IMR-90 (cell line): ENCODE measurements at regions not wholly inside any gene's neighbourhood (a gene's known extent, or its start where the extent isn't known, plus 50 kb on each side); places are given as distances from the start of the nearest gene placed in this dataset.

Source experiments
- ATAC-seq: fragments of 200-7000 bp; cut with Tn5 transposase; 2 replicates; pipeline ENCODE4 v1.9.1; 2020; ENCODE audit warnings: low read depth, mild to moderate bottlenecking, moderate library complexity
- BruUV-seq: library from RNA; stranded (reverse); fragments of 400-500 nt; replicated peaks from 2 replicates; lab custom pipeline; 2021; lab: Mats Ljungman, UMichigan
- CTCF ChIA-PET: fragments of 300-600 bp; formaldehyde crosslinking; extraction: SDS; loops from one replicate; lab custom pipeline; 2021; ENCODE audit warnings: antibody characterized with exemption; lab: Yijun Ruan, JAX
- POLR2A ChIA-PET: fragments of 300-600 bp; sonication (Branson Sonifier 250); formaldehyde crosslinking; loops from one replicate; lab custom pipeline; 2022; ENCODE audit warnings: antibody characterized with exemption; ENCODE audit not compliant: unreplicated experiment; lab: Charles Lee
- DNase-seq: peaks from one replicate; pipeline ENCODE4 v3.0.0; 2013
- H2AFZ ChIP-seq: replicated peaks from 2 replicates; pipeline ENCODE3; 2013; ENCODE audit warnings: low read length, mild to moderate bottlenecking; ENCODE audit not compliant: poor library complexity
- H2AK5ac ChIP-seq: 2 replicates; pipeline ENCODE4 v1.6.1; 2013; ENCODE audit warnings: low read depth, low read length, inconsistent platforms
- H2AK9ac ChIP-seq: replicated peaks from 2 replicates; pipeline ENCODE3; 2013; ENCODE audit warnings: mild to moderate bottlenecking, low read depth, low read length, moderate library complexity; ENCODE audit not compliant: poor library complexity
- H2BK120ac ChIP-seq: 2 replicates; pipeline ENCODE4 v1.6.1; 2013; ENCODE audit warnings: low read depth, low read length, inconsistent platforms
- H2BK15ac ChIP-seq: 3 replicates; pipeline ENCODE4 v1.6.1; 2013; ENCODE audit warnings: low read depth, low read length, inconsistent platforms
- H2BK20ac ChIP-seq: 2 replicates; pipeline ENCODE4 v1.6.1; 2013; ENCODE audit warnings: low read depth, mild to moderate bottlenecking, inconsistent platforms, low read length, moderate library complexity
- H2BK5ac ChIP-seq: 2 replicates; pipeline ENCODE4 v1.6.1; 2013; ENCODE audit warnings: mild to moderate bottlenecking, low read depth, low read length, inconsistent platforms; ENCODE audit not compliant: poor library complexity, severe bottlenecking
- H3K14ac ChIP-seq: replicated peaks from 2 replicates; pipeline ENCODE4 v1.6.1; 2013; ENCODE audit warnings: low read depth, low read length, inconsistent platforms
- H3K18ac ChIP-seq: 2 replicates; pipeline ENCODE4 v1.6.1; 2013; ENCODE audit warnings: low read depth, low read length, control low read depth
- H3K23ac ChIP-seq: 2 replicates; pipeline ENCODE4 v1.6.1; 2013; ENCODE audit warnings: low read depth, low read length, inconsistent platforms
- H3K27ac ChIP-seq: 2 replicates; pipeline ENCODE4 v1.5.1; 2013; ENCODE audit warnings: mild to moderate bottlenecking, control low read depth, low read length; ENCODE audit not compliant: insufficient read depth
- H3K27me3 ChIP-seq: 2 replicates; pipeline ENCODE4 v1.6.1; 2013; ENCODE audit warnings: low read length; ENCODE audit not compliant: control insufficient read depth, insufficient read depth
- H3K36me3 ChIP-seq: 2 replicates; pipeline ENCODE4 v1.6.1; 2013; ENCODE audit warnings: low read length, mixed read lengths; ENCODE audit not compliant: control insufficient read depth, insufficient read depth
- H3K4ac ChIP-seq: 2 replicates; pipeline ENCODE4 v1.6.1; 2013; ENCODE audit warnings: low read depth, low read length, inconsistent platforms
- H3K4me1 ChIP-seq: 2 replicates; pipeline ENCODE4 v1.6.1; 2013; ENCODE audit warnings: low read length, mixed read lengths; ENCODE audit not compliant: control insufficient read depth, insufficient read depth
- H3K4me2 ChIP-seq: 2 replicates; pipeline ENCODE4 v1.6.1; 2013; ENCODE audit warnings: low read depth, mild to moderate bottlenecking, control low read depth, low read length, moderate library complexity
- H3K4me3 ChIP-seq: 2 replicates; pipeline ENCODE4 v1.5.1; 2013; ENCODE audit warnings: low read depth, mild to moderate bottlenecking, control low read depth, low read length, moderate library complexity; ENCODE audit not compliant: insufficient read depth
- H3K56ac ChIP-seq: 2 replicates; pipeline ENCODE4 v1.6.1; 2013; ENCODE audit warnings: low read length, inconsistent platforms; ENCODE audit not compliant: insufficient read depth; ENCODE audit errors: extremely low read depth
- H3K79me1 ChIP-seq, 2 experiments: 2 replicates each; pipeline ENCODE4 v1.6.1; 2013; ENCODE audit warnings: low read length in 2 of 2, inconsistent platforms in 1 of 2, low read depth in 1 of 2
- H3K9ac ChIP-seq: 2 replicates; pipeline ENCODE4 v1.6.1; 2013; ENCODE audit warnings: low read depth, low read length, control low read depth
- H3K9me1 ChIP-seq: 2 replicates; pipeline ENCODE4 v1.6.1; 2013; ENCODE audit warnings: low read length, inconsistent platforms; ENCODE audit not compliant: insufficient read depth
- H3K9me3 ChIP-seq: 2 replicates; pipeline ENCODE4 v1.6.1; 2013; ENCODE audit warnings: low read length; ENCODE audit not compliant: control insufficient read depth, insufficient read depth
- H4K20me1 ChIP-seq: 2 replicates; pipeline ENCODE4 v1.6.1; 2013; ENCODE audit warnings: low read length, inconsistent platforms; ENCODE audit not compliant: insufficient read depth
- H4K5ac ChIP-seq: 2 replicates; pipeline ENCODE4 v1.6.1; 2013; ENCODE audit warnings: mild to moderate bottlenecking, low read depth, low read length, control low read depth
- H4K8ac ChIP-seq, 2 experiments: 2 replicates each; pipeline ENCODE4 v1.6.1; 2013; ENCODE audit warnings: low read depth in 2 of 2, low read length in 2 of 2, control low read depth in 1 of 2, inconsistent platforms in 1 of 2
- H4K91ac ChIP-seq: 2 replicates; pipeline ENCODE4 v1.6.1; 2013; ENCODE audit warnings: low read depth, low read length, inconsistent platforms; ENCODE audit not compliant: insufficient read depth
- CEBPB ChIP-seq: IDR thresholded peaks from 2 replicates; pipeline ENCODE4 v1.6.1; 2012; ENCODE audit warnings: low read depth, low read length, improper control_type of control experiment
- MAFK ChIP-seq: IDR thresholded peaks from 2 replicates; pipeline ENCODE4 v1.6.1; 2012; ENCODE audit warnings: low read depth, low read length, improper control_type of control experiment
- MAZ ChIP-seq: IDR thresholded peaks from 2 replicates; pipeline ENCODE4 v1.6.1; 2012; ENCODE audit warnings: low read depth, mild to moderate bottlenecking, low read length, improper control_type of control experiment, moderate library complexity, borderline replicate concordance
- RCOR1 ChIP-seq: IDR thresholded peaks from 2 replicates; pipeline ENCODE4 v1.6.1; 2012; ENCODE audit warnings: mild to moderate bottlenecking, low read length, improper control_type of control experiment; ENCODE audit not compliant: insufficient replicate concordance
- WGBS, 2 experiments: methylation state at CpG; one replicate each; pipeline versions ENCODE4 v1.1.5 to v1.1.7; 2013; ENCODE audit warnings: missing lambda C conversion rate in 2 of 2; ENCODE audit not compliant: insufficient read length in 1 of 2; ENCODE audit errors: extremely low coverage in 2 of 2; 5-methylcytosine and 5-hydroxymethylcytosine counted together
- dilution Hi-C: fragments of 300-500 bp; cut with HindIII; formaldehyde crosslinking; loops from one replicate; pipeline ENCODE4 v1.14.3; 2018; ENCODE audit warnings: low sequenced_read_pairs; ENCODE audit not compliant: unreplicated experiment
- in situ Hi-C: fragments of 300-500 bp; cut with MboI; formaldehyde crosslinking; loops from 3 replicates; pipeline ENCODE4 v1.14.3; 2019; ENCODE audit warnings: low sequenced_read_pairs, inconsistent platforms, mixed read lengths
- intact Hi-C: fragments of 100-400 bp; cut with micrococcal nuclease; formaldehyde crosslinking; loops from 2 replicates; pipeline ENCODE4 v1.10.0; 2022

DNA sequence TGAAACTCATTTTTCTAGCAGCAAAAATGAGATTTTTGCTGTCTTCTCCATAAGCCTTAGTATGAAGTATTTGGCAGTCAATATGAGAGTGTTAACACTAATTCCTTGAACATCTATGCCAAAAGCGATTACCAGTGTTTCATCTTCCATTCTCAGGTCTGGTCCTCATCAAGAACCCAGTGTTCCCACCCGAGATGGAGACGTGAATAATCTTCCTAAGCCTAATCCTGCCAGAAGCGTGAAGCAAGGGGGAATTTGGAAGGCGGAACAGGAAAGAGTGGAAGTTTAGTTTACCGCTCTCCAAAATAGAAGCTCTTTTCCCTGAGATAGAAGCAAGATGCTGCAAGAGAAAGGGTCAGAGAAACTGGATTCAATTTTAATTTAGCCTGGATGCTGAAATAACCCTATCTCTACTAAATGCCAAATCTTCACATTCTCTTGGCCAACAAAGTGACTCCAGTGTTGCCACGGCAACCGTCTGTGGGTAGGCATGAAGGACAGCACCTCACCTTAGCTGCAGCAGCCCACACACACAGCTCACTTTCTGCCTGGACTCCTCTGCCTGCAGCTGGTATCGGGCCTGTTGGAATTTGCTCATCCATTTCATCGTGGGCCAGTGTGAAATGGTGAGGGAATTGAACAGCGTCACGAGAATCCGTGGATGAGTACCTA is 711.1 kb downstream of the CBLN2 start:
- ChIA-PET POLR2A (no interaction called here), CTCF (no interaction called here)
- H3K36me3 ChIP-seq: no peaks in the 10 kb centered on the region
- H2BK120ac ChIP-seq: no peak overlapping the region
- no peak overlapping the region for H2AK5ac ChIP-seq
- H4K20me1 ChIP-seq: no peaks in the 10 kb centered on the region
- WGBS, 2 experiments: no CpG with 5 or more reads among the region's 13 CpGs
- no peaks in the 10 kb centered on the region for H3K4me1 ChIP-seq
- H2BK20ac ChIP-seq: no peak overlapping the region
- H3K23ac ChIP-seq: no peak overlapping the region
- no peak overlapping the region for H4K91ac ChIP-seq
- H3K4ac ChIP-seq: no peak overlapping the region
- H3K18ac ChIP-seq: no peak overlapping the region
- dilution Hi-C loops (no loop called here), intact Hi-C loops (no loop called here), in situ Hi-C loops (no loop called here)
- H2AFZ ChIP-seq: no peak overlapping the region
- H3K9ac ChIP-seq: no peak overlapping the region
- H4K8ac ChIP-seq: no peak overlapping the region
- ATAC-seq: no peak
- H3K27ac ChIP-seq: no peak overlapping the region
- no peaks in the 10 kb centered on the region for H3K27me3 ChIP-seq
- H2BK5ac ChIP-seq: no peak overlapping the region
- no peak overlapping the region for H2BK15ac ChIP-seq
- no peak overlapping the region for H2AK9ac ChIP-seq
- H3K4me3 ChIP-seq: no peak overlapping the region
- BruUV-seq: no TSS peak
- no peak for TF ChIP-seq RCOR1
- no peak for TF ChIP-seq MAZ
- no peak for TF ChIP-seq MAFK
- TF ChIP-seq CEBPB: no peak
- no peak overlapping the region for H3K14ac ChIP-seq
- no peaks in the 10 kb centered on the region for H3K9me1 ChIP-seq
- no peak overlapping the region for H4K5ac ChIP-seq
- H3K9me3 ChIP-seq: 0 out of 2 replicates have a peak, but pooled peaks cover 2% of the 10 kb centered on the region
- no peak overlapping the region for H3K56ac ChIP-seq
- no peaks in the 10 kb centered on the region for H3K79me1 ChIP-seq
- DNase-seq: no peak
- no peak overlapping the region for H3K4me2 ChIP-seq
